RWPE1 (cell line): ENCODE measurements at regions not wholly inside any gene's neighbourhood (a gene's known extent, or its start where the extent isn't known, plus 50 kb on each side); places are given as distances from the start of the nearest gene placed in this dataset.
"Not testable (repeated sequence)": the region's sequence is repeated elsewhere in the genome, so short reads cannot be mapped to it uniquely, and the experiment has no call there.

ENCODE experiments used
- CTCF ChIA-PET: fragments of 350-600 bp; sonication (Branson Sonifier 250); formaldehyde crosslinking; extraction: SDS; loops from one replicate; lab custom pipeline; 2021; lab: Yijun Ruan, JAX
- POLR2A ChIA-PET: fragments of 400-600 bp; formaldehyde crosslinking; extraction: SDS; loops from one replicate; lab custom pipeline; 2020; ENCODE audit warnings: antibody characterized with exemption; ENCODE audit not compliant: low non-redundant PET; lab: Yijun Ruan, JAX
- DNase-seq: peaks from one replicate; pipeline ENCODE4 v3.0.0; 2012; ENCODE audit warnings: low spot score
- H3K27ac ChIP-seq: fragments of 450-650 bp; 2 replicates; pipeline ENCODE4 v1.5.1; 2017
- CTCF ChIP-seq: fragments of 450-650 bp; conservative IDR thresholded peaks from 2 replicates; pipeline ENCODE4 v1.5.1; 2017; ENCODE audit warnings: low read depth, mild to moderate bottlenecking

- CTCF ChIA-PET = interaction anchor here (0.5 to 1.4 kb wide), 3 partner anchors 14 to 103 kb away, joined by 3 to 5 read pairs (median 4); no protein-coding TSS in a partner anchor
- TF ChIP-seq CTCF = no peak
- H3K27ac ChIP-seq = no peak overlapping the region
- DNase-seq = no peak
- POLR2A ChIA-PET = no interaction called here
These were observed 97.1 kb upstream of the ANK2 start for GRCh38 chr4:112952313-112952700.

GRCh38 chr4:112953262-112953661 is 96.2 kb upstream of the ANK2 start:
- ChIA-PET POLR2A (no interaction called here), CTCF (interaction anchor here (0.7 kb wide), 1 partner anchor 51 kb away, joined by 3 read pairs; no protein-coding TSS in a partner anchor)
- no peak overlapping the region for H3K27ac ChIP-seq
- TF ChIP-seq CTCF = no peak
- DNase-seq = no peak

GRCh38 chr4:112954286-112954685 is 95.2 kb upstream of the ANK2 start:
- H3K27ac ChIP-seq = no peak overlapping the region
- ChIA-PET CTCF (no interaction called here), POLR2A (no interaction called here)
- no peak for TF ChIP-seq CTCF
- no peak for DNase-seq

- ChIA-PET CTCF (no interaction called here), POLR2A (no interaction called here)
- DNase-seq = no peak
- no peak overlapping the region for H3K27ac ChIP-seq
- no peak for TF ChIP-seq CTCF
These were observed 93.0 kb upstream of the ANK2 start for GRCh38 chr4:112956484-112956896.

GRCh38 chr4:112957764-112958163 is 91.7 kb upstream of the ANK2 start:
- CTCF ChIA-PET, H3K27ac ChIP-seq, POLR2A ChIA-PET, DNase-seq: not testable (repeated sequence)

GRCh38 chr4:112966701-112967488 is 82.6 kb upstream of the ANK2 start:
- H3K27ac ChIP-seq = no peak overlapping the region
- no peak for DNase-seq
- TF ChIP-seq CTCF = no peak
- ChIA-PET CTCF (no interaction called here), POLR2A (no interaction called here)
